ENCODE measurements at regions not wholly inside any gene's neighbourhood (a gene's known extent, or its start where the extent isn't known, plus 50 kb on each side); places are given as distances from the start of the nearest gene placed in this dataset.

DNA sequence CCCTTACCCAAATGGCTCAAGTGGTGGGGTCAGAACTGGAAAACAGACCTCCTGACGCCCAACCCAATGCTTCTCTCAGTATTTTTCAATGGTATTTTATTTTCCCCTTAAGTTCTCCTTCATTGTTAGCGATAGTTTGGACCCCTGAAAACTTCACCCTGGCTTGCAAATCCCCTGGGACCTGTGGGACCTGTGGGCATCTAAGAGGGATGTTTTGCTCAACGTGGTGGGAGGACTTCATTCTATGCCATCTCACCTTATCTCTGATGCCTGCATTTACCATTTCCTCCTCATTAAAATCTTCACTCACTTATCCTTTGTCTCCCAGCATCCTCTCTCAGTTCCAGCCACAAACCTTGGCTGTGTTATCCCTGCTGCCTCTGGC is 59.4 kb upstream of the GZMB start:
- no peak for DNase-seq (ENCODE audit: low read depth, low spot score)

DNA sequence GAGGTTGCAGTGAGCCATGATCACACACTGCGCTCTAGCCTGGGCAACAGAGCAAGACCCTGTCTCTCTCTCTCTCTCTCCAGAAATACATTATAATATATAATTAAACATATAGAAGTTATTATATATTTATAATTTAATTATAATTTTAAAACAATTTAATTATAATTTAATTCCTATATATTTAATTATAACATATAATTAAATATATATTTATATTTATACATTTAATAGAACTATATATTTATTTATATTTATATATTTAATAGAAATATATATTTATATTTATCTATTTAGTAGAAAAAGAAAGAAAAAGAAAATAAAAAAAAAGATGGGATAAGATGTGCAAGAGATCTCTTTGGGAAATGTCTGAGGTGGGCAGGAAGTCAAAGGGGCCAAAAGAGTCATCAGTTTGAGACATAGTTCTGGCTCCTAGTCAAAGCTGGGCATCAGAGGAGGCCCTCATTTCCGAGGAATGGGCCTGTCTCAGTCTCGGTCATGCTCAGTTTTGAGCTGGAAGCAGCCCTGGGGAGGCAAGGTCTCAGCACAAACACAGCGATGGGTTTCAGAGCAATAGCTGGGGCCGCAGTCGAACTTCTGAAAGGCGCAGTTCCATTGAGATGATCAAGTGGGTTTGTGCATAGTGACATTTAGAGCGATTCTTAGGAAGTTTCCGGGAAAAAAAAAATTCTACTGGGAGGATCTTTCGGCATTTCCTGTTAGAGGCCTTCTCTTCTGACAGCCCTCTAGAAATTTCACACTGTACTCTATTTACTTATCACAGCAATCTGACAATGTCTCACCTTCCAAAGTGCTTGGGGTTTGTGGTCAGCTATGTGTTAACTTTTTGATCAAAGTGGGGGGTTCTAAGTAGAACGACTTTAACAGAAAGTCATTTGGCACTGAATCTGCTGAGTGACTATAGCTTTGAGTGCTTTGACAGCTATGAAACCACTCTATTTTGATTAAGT is 58.7 kb upstream of the GZMB start:
- DNase-seq (ENCODE audit: low read depth, low spot score), result no peak

DNA sequence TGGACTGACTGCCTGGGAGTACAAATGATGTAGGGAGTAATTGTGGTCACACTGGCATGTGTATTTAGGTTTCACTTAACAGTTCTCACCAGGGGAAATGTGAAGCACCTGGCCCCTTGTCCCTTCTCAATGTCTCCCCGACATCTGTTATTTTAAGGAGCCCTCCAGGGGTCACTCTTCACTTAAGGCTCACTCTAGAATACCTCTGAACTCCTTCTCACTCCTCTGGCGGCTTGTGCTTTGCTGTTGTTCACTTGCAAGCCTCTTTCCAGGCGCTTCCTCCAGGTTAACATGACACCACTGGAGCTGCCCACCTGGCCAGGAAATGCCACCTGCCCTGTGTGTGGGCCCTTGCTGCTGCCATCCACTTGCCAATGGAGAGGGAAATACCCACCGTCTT is 56.5 kb upstream of the GZMB start:
- no peak for DNase-seq (ENCODE audit: low read depth, low spot score)

DNA sequence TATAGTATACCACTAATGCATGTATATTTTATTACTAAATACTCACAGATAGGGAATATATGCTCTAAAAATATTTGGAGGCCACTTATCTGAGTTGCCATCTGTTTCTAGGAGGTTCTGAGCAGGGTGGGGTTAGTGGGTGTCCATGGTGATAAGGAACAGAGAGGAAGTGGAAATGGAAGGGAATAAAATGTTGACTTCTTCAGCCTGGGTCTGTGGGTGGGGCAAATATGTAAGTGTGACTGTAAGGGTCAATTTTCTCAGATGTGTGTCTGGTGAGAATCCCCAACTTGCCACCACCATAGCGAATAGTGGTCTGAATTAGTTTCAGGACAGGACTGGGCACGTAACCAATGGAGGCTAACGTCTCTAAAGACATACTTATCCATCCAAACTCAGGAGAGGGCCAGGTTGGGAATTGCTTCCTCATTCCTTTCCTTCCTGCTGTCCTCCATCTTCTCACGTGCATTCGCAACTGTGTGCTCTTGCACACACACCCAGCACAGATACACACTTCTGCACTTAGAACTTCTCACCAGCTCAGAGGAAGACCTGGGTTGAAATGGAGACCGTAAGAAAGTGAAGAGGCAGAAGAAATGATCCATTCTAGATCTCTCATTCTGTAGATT is 54.2 kb upstream of the GZMB start:
- no peak for DNase-seq (ENCODE audit: low read depth, low spot score)

Data from astrocyte of the hippocampus (primary cell).